GM19099 (cell line): ENCODE measurements at regions not wholly inside any gene's neighbourhood (a gene's known extent, or its start where the extent isn't known, plus 50 kb on each side); places are given as distances from the start of the nearest gene placed in this dataset.

Source experiments
- POLR2A ChIP-seq: IDR thresholded peaks from 3 replicates; pipeline ENCODE4 v1.6.1; 2011; ENCODE audit warnings: low read depth; ENCODE audit not compliant: insufficient read length; ENCODE audit errors: extremely low read depth

DNA sequence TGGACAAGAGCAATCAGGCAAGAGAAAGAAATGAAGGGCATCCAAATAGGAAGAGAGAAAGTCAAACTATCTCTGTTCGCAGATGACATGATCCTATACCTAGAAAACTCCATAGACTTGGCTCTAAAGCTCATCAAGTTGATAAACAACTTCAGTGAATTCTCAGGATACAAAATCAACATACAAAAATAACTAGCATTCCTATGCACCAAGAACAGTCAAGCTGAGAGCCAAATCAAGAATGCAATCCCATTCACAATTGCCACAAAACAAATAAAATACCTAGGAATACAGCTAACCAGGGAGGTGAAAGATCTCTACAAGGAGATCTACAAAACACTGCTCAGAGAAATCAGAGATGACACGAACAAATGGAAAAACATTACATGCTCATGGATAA is 417.5 kb upstream of the ATP2B1 start:
- TF ChIP-seq POLR2A: no peak

DNA sequence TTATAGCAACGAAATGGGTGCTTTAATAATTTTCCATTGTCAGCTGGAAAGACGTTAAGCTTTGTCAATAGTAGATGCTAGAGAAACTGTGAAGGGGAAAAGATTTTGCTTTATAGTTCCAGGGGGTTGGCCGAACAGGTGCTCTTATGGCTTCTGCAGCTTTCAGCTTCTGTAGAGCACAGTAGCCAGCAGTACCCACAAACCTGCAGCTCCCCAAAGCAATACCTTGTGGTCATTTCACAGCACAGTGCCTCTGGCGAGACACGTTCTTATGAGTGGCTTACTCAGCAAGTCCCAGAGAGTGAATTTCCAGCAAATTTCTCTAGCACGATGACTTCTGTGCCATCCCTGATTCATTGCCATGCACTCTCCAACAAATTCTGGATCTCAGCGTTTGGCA is 416.3 kb upstream of the ATP2B1 start:
- no peak for TF ChIP-seq POLR2A

DNA sequence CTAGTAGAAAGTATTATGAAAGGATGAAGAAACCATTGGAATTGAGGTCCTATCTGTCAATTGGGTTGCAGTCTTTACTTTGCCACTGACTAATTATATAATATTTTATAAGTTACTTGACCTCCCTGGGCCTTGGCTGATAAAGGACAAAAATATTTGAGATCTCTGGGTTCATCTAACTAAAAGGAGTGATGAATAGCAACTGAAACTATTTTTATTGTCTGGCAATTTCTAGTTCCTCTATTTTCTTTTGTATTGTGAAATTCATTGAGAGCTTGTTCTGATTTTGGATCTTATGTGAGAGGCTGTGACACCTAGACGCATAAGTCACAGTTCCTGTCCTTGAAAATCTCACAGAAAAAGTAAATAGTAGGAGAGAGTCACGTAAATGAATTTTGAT is 415.7 kb upstream of the ATP2B1 start:
- no peak for TF ChIP-seq POLR2A

DNA sequence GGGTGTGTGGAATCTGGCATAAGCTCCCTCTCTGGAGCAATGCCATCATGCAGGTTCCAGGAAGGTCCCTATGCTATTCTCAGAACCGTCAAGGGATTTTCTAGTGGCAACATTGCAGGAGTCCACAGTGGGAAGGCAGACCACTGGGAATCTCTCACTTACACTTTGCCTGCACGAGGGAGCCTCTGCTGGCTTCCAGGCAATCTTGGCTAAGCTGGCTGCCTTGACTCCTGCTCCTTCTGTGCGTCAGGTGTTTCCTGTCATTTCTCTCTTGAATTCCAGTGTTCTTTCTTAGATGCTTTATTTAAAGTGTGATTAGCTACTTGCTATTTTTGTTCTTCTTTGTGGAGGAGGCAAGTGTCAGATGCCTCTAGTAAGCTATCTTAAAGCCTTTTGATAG is 414.0 kb upstream of the ATP2B1 start:
- no peak for TF ChIP-seq POLR2A

DNA sequence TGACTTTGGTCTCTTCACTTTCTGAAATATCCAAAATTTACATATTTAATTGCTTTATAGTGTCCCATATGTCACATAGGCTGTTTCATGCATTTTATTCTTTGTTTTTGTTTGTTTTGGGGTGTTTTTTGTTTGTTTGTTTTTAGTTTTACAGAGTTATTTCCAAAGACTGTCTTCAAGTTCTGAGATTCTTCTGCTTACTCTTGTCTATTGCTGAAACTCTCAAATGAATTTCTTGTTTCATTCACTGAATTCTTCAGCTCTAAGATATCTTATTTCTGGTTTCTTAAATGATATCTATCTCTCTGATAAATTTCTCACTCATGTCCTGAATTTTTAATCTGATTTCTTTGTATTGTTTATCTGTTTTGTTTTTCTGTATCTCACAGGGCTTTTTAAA is 412.0 kb upstream of the ATP2B1 start:
- no peak for TF ChIP-seq POLR2A

DNA sequence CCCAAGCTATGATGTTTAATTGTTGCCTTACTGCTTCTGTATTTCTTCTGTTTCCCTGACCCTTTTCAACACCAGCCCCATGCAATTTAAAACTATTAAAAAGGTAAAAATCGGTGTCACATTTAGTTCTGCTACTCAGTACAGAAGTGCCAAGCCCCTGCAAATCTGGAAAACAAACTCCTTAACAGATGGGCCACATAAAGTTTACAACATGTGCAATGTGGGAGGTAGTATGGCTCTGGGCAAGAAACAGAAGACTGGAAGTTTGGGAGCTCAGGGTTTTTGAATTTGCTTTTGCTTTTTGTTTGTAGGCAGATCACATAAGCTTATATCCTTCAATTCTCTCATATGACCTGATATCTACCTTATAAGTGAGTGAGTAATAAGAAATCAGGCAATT is 404.0 kb upstream of the ATP2B1 start:
- no peak for TF ChIP-seq POLR2A

DNA sequence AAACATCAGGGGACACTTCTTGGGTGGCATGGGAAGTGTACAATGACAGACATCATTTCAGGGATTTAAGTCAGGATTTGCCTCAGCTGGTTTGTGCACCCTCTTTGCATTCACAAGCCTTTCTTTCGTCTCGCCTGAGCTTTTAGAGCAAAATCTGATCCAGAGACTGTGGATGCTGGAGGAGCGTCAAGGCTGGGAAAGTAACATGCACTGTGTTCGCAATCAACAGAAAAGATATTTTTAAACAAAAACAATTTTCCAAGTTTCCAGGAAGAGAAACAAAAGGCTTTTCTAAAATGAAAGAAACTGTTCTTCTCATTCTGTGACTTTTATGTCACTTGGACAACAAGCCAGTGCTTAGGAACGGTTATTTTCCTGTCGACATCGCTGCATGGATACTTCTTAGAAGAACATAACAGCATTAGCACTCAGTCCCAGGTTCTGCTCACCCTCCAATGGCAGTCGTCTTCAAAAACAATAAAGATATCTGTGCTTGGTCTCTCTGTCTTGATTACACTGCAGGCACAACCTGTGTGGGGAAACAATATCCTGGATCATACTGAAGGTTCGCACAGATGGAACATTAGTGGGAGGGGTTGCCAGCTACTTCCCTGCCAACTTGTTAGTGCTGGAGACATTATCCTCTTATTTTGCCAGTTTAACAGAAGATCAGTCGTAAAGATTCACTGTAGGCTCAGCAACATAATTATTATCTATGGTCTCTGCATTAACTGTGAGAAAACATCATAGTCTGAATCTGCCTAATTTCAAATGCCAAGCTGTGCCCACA is 403.3 kb upstream of the ATP2B1 start:
- TF ChIP-seq POLR2A: no peak

DNA sequence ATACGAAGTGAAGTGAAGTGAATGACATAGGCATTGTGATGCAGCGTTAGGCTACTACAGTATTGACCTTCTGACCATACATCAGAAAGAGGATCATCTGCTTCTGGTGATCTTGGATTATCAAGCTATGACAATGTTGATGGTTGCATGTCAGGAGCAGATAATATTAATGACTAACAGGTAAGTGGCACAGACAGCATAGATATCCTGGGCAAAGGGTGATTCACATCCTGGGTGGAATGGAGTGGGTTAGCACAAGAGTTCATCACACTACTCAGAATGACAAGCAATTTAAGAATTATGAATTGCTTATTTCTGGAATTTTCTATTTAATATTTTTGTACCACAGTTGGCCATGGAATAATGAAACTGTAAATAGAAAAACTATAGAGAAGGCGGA is 397.9 kb upstream of the ATP2B1 start:
- no peak for TF ChIP-seq POLR2A

DNA sequence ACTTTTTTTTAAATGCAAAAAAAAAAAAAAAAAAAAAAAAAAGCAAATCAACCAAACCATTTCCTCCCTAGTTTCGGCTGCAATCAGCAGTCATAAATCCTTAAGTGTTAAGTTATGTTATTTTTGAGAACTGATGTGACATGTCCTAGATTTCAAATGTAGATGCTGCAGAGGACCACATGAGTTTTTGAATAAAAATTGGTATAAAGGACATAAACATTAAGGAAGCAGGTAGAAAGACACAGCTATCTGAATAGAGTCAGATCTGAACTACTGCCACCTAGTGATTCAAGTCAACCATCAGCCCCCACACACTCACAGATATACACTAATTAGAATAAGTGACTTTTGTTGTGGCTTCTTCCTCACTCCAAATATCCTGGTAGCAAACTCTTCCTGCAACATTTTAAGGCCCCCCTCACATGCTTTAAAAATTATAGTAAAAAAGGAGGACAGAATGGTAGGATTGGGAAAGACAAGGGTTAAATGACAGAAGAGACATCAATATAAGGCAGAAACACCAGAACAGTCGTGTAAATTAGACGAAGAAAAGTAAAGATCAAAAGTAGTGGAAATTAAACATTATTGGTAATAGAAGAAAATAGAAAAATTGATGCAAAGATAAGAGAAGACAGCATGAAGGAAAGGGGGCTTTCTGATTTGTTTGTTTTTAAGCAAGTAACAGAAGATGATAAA is 394.5 kb upstream of the ATP2B1 start:
- no peak for TF ChIP-seq POLR2A

DNA sequence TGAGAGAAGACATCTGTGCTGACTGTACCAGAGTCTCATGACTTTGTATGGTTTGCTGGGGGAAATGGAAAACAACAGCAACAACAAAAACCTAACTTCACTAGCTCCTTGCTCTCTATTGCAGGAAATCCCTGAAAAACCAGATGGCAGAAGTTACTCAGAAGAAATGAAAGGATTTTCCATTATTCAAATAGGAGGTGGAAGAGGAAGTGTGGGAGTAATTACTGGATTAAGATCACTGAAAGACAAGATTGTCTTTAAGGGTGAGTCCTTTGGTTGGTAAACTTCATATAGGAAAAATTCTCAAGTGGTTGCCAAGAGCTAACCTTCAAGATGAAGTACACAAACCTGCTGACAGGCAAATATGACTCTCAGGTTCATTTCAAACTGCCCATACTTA is 391.9 kb upstream of the ATP2B1 start:
- no peak for TF ChIP-seq POLR2A

DNA sequence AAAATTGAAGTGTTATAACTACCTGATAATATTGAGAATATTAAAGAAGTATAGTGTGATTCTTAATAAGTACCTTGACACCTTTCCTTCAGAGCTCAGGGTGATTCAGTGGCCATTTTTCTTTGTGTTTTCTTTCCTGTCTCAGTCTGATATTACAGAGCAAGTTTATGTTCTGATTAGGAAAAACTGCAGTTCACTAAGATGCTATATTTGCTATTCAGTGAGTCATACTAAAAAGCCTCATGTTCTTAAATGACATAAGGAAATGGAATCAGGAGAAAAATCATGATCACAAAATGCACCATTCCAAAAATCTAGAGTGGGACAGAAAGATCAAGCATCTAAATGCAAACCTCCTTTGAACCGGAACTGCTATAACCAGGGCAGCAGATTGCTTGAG is 390.6 kb upstream of the ATP2B1 start:
- TF ChIP-seq POLR2A: no peak

DNA sequence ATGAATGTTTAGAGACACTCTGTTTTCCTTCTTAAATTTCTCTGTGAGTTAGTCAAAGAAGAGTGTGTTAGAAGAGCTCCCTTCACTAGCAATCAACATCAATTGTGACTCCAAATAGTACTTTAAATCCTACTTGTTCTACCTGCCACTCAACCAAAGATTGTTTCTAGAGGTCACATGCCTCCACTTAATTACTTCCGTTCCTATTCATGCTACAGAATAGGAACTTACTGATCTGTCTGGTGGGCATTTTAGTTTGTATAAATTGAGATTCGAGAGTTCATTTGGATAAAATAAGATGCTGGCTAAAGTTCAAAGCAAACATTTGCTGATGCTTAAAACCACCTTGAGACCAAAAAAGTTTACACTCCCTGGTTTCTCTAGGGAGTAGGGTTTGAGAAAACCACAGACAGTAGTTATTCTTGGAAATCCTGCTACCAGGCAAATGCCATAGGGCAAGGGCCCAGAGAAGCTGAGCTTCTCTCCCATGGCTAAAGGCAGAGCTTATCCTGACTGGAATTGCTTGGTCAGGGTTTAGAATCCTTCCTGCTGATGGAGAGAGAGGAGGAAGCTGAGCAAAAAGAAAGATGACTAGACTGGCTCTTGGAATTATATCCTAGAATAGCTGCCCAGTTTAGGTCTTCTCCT is 389.6 kb upstream of the ATP2B1 start:
- no peak for TF ChIP-seq POLR2A

DNA sequence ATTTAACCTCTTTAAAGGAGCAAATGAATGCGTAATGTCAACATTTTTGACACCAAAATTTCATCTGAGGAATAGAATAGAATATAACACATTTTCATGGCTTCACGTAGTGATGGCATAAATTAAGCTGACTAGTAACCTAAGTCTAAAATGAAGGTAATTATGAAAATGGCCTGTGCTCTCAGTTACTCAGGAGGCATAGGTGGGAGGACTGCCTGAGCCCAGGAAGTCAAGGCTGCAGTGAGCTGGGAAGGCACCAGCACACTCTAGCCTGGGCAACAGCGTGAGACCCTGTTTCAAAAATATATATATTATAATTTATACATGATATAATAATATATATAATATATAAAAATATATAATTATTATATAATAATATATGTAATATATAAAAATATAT is 383.2 kb upstream of the ATP2B1 start:
- no peak for TF ChIP-seq POLR2A

DNA sequence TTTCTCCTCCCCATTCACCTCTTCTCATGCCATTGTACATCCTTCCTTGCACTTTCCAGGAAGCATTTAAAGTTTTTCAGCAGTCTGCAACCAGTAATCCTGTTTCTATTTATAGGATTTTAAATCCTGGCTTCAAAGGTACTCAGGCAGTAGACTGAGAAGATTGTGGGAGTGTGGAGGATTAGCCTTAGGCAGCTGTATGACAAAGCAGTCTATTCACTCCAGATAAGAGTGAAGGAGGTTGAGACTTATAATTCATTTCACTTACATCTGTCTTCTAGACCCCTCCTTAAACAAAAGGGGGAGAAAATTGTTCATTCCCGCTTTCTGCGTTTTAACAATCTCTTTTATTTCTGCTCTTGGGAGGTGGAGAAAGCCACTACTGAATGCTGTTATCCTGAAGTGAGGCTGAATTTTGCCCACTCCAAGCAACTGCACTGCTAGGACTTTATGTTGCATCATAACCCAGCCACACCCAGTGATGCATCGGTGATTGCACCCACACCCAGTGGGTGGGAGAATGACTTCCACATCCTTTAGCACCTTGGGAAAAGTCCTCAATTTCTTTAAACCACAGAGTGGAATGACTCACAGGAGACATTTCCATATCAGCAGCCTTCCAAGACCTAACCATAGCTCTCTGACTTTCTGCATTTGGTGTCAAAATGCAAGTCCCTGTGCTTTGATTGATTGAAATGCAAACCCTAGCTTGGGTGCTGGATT is 382.5 kb upstream of the ATP2B1 start:
- TF ChIP-seq POLR2A: no peak

DNA sequence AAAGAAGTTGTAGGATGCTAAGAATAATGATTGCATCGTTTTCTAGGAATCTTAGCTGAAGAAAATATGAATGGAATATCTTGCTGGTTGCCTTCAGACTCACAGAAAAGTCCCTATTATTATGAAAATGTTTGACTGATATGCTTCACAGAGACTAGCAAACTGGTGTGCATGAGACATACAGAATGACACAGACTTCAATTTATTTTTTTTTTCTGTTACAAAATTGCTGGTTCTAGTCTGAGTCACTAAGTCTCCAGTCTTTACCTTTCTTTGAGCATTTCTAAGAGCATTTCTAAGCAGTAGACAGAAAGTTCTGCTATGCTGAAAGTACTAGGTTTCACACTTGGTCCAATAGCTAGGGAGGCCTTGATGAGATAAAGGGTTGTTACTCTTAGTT is 377.6 kb upstream of the ATP2B1 start:
- TF ChIP-seq POLR2A: no peak
